ENCODE measurements at regions not wholly inside any gene's neighbourhood (a gene's known extent, or its start where the extent isn't known, plus 50 kb on each side); places are given as distances from the start of the nearest gene placed in this dataset.

DNA sequence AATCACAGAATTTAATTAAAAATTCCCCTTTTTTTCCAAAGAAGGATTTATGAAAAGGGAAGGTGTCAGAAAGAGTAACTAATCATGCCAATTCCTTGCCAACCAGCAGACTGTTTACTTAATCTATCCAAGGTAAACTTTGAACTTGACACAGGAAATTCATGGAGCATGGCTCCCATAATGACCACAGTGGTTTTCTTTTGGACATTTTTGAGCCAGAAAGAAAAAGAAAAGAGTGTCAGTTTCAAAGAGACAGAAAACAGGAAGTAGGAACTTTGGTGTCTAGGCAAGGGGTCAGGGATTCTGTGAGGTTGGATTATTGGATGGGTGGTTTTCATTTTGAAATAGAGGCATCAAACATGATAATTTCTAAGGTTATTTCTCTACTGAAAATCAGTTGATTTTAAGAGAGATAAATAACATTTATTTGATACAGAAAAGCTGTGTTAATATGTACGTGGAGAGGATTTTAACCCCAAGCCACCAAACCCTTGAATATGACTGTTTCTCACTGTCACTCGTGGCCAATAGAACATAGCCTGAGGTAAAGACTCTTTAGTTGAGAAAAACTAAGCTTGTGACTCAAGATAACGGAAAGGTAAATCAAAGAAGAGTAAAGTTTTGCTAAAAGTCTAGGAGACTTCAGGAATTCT lies 196.1 kb downstream of the TTC6 start (continued):
- TF ChIP-seq ZSCAN20 (CRISPR knock-in tag; IDR thresholded peaks at IDR 0.05; ENCODE audit: borderline replicate concordance) (peak; percentile 89; the same call in 1 of the 2 replicates), PTBP1 (IDR thresholded peaks at IDR 0.05; ENCODE audit: low read depth, low read length, poor library complexity, severe bottlenecking) (no peak), ZFP91 (CRISPR knock-in tag; IDR thresholded peaks at IDR 0.05; ENCODE audit: borderline replicate concordance) (no peak), SAFB2 (CRISPR knock-in tag; IDR thresholded peaks at IDR 0.05; ENCODE audit: borderline replicate concordance, low read depth) (no peak; the same call in 1 of the 2 replicates), IKZF5 (CRISPR knock-in tag; IDR thresholded peaks at IDR 0.05) (peak; percentile 75; the same call in 1 of the 2 replicates), NR0B2 (CRISPR knock-in tag; IDR thresholded peaks at IDR 0.05) (no peak), NFATC3 (CRISPR knock-in tag; IDR thresholded peaks at IDR 0.05) (no peak), ZNF646 (CRISPR knock-in tag; IDR thresholded peaks at IDR 0.05) (no peak), KLF13 (CRISPR knock-in tag; IDR thresholded peaks at IDR 0.05) (no peak), RAD51 (IDR thresholded peaks at IDR 0.05; ENCODE audit: borderline replicate concordance) (no peak), TP53 (CRISPR knock-in tag; conservative IDR thresholded peaks at IDR 0.05) (no peak), ZNF749 (CRISPR knock-in tag; IDR thresholded peaks at IDR 0.05; ENCODE audit: borderline replicate concordance) (no peak), PBX2 (CRISPR knock-in tag; IDR thresholded peaks at IDR 0.05) (no peak), ZNF12 (CRISPR knock-in tag; IDR thresholded peaks at IDR 0.05) (peak; percentile 57; the same call in 1 of the 2 replicates), ZNF24 (IDR thresholded peaks at IDR 0.05) (0 out of 2 replicates have a peak, but pooled peaks have one; percentile 32), SOX6 (IDR thresholded peaks at IDR 0.05) (no peak), SOX6 (CRISPR knock-in tag; IDR thresholded peaks at IDR 0.05) (peak; percentile 77), DNMT1 (CRISPR knock-in tag; IDR thresholded peaks at IDR 0.05) (no peak), ASH2L (IDR thresholded peaks at IDR 0.05; ENCODE audit: insufficient read length, low read depth, low read length) (peak; percentile 78), IRF2 (CRISPR knock-in tag; IDR thresholded peaks at IDR 0.05) (peak; percentile 94)
